ENCODE measurements at regions not wholly inside any gene's neighbourhood (a gene's known extent, or its start where the extent isn't known, plus 50 kb on each side); places are given as distances from the start of the nearest gene placed in this dataset.

- no peaks in the 10 kb centered on the region for H4K20me1 ChIP-seq (ENCODE audit: insufficient read depth, low read length)
- H3F3A ChIP-seq (ENCODE audit: insufficient read depth, low read length), result no peaks in the 10 kb centered on the region
- H3K79me2 ChIP-seq (ENCODE audit: insufficient read depth, low read length), result no peaks in the 10 kb centered on the region
- no peaks in the 10 kb centered on the region for H3K9me2 ChIP-seq (ENCODE audit: low read depth, low read length)
- no peak overlapping the region for H3K27ac ChIP-seq (ENCODE audit: low read depth, low read length, poor library complexity, severe bottlenecking)
- no peak overlapping the region for H3K4me3 ChIP-seq (ENCODE audit: low read depth, low read length, poor library complexity, severe bottlenecking)
- no peak overlapping the region for H3K9ac ChIP-seq (ENCODE audit: low read length)
- H3K36me3 ChIP-seq (ENCODE audit: insufficient read depth, low read length), result no peaks in the 10 kb centered on the region
- H2AFZ ChIP-seq (ENCODE audit: low read length), result no peak overlapping the region
- H3K4me2 ChIP-seq (ENCODE audit: low read length), result no peak overlapping the region
- H3K9me3 ChIP-seq (ENCODE audit: low read length), result no peaks in the 10 kb centered on the region
- no peaks in the 10 kb centered on the region for H3K4me1 ChIP-seq (ENCODE audit: insufficient read depth, low read length, severe bottlenecking)
- TF ChIP-seq CTCF (IDR thresholded peaks at IDR 0.05; ENCODE audit: low read length) (no peak), EZH2 (IDR thresholded peaks at IDR 0.05; ENCODE audit: borderline replicate concordance, low read length) (no peak)
- H3K27me3 ChIP-seq (ENCODE audit: insufficient read depth, low read length), result no peaks in the 10 kb centered on the region
Observed at GRCh38 chr11:80886684-80887083, 1445.9 kb upstream of the TENM4 start.

GRCh38 chr11:80873310-80873999 lies 1432.6 kb upstream of the TENM4 start:
- Histone ChIP-seq H4K20me1 (ENCODE audit: insufficient read depth, low read length) (no peaks in the 10 kb centered on the region), H3K4me2 (ENCODE audit: low read length) (no peak overlapping the region)

GRCh38 chr11:80872116-80872728 lies 1431.4 kb upstream of the TENM4 start:
- H4K20me1 ChIP-seq (ENCODE audit: insufficient read depth, low read length), result no peaks in the 10 kb centered on the region
- no peaks in the 10 kb centered on the region for H3K27me3 ChIP-seq (ENCODE audit: insufficient read depth, low read length)
- no peaks in the 10 kb centered on the region for H3K9me3 ChIP-seq (ENCODE audit: low read length)
- no peak overlapping the region for H3K4me3 ChIP-seq (ENCODE audit: low read depth, low read length, poor library complexity, severe bottlenecking)
- H2AFZ ChIP-seq (ENCODE audit: low read length), result no peak overlapping the region
- no peaks in the 10 kb centered on the region for H3K36me3 ChIP-seq (ENCODE audit: insufficient read depth, low read length)
- no peaks in the 10 kb centered on the region for H3K79me2 ChIP-seq (ENCODE audit: insufficient read depth, low read length)
- TF ChIP-seq EZH2 (IDR thresholded peaks at IDR 0.05; ENCODE audit: borderline replicate concordance, low read length) (no peak), CTCF (IDR thresholded peaks at IDR 0.05; ENCODE audit: low read length) (no peak)
- H3K27ac ChIP-seq (ENCODE audit: low read depth, low read length, poor library complexity, severe bottlenecking), result no peak overlapping the region
- H3K9me2 ChIP-seq (ENCODE audit: low read depth, low read length), result no peaks in the 10 kb centered on the region
- H3K9ac ChIP-seq (ENCODE audit: low read length), result no peak overlapping the region
- H3F3A ChIP-seq (ENCODE audit: insufficient read depth, low read length), result no peaks in the 10 kb centered on the region
- H3K4me2 ChIP-seq (ENCODE audit: low read length), result no peak overlapping the region
- no peaks in the 10 kb centered on the region for H3K4me1 ChIP-seq (ENCODE audit: insufficient read depth, low read length, severe bottlenecking)

More at GRCh38 chr11:80873310-80873999, 1432.6 kb upstream of the TENM4 start:
- no peaks in the 10 kb centered on the region for H3K36me3 ChIP-seq (ENCODE audit: insufficient read depth, low read length)
- TF ChIP-seq CTCF (IDR thresholded peaks at IDR 0.05; ENCODE audit: low read length) (no peak), EZH2 (IDR thresholded peaks at IDR 0.05; ENCODE audit: borderline replicate concordance, low read length) (no peak)
- H3K79me2 ChIP-seq (ENCODE audit: insufficient read depth, low read length), result no peaks in the 10 kb centered on the region
- no peak overlapping the region for H3K9ac ChIP-seq (ENCODE audit: low read length)
- no peaks in the 10 kb centered on the region for H3F3A ChIP-seq (ENCODE audit: insufficient read depth, low read length)
- H3K27ac ChIP-seq (ENCODE audit: low read depth, low read length, poor library complexity, severe bottlenecking), result no peak overlapping the region
- no peak overlapping the region for H2AFZ ChIP-seq (ENCODE audit: low read length)
- no peaks in the 10 kb centered on the region for H3K9me2 ChIP-seq (ENCODE audit: low read depth, low read length)
- no peaks in the 10 kb centered on the region for H3K27me3 ChIP-seq (ENCODE audit: insufficient read depth, low read length)
- no peaks in the 10 kb centered on the region for H3K4me1 ChIP-seq (ENCODE audit: insufficient read depth, low read length, severe bottlenecking)
- H3K4me3 ChIP-seq (ENCODE audit: low read depth, low read length, poor library complexity, severe bottlenecking), result no peak overlapping the region
- no peaks in the 10 kb centered on the region for H3K9me3 ChIP-seq (ENCODE audit: low read length)

Data from OCI-LY1 (cell line).